ENCODE measurements at regions not wholly inside any gene's neighbourhood (a gene's known extent, or its start where the extent isn't known, plus 50 kb on each side); places are given as distances from the start of the nearest gene placed in this dataset.

- TF ChIP-seq CTCF (IDR thresholded peaks at IDR 0.05), result no peak
- peaks cover 0 to 11% of the 10 kb centered on the region in 2 experiments for H3K9me3 ChIP-seq (ENCODE audit: control insufficient read depth in 1 of 2, insufficient read depth in 1 of 2, low read length in 2 of 2)
- H3K4me3 ChIP-seq (ENCODE audit: low read length), result no peak overlapping the region
- H3K36me3 ChIP-seq (ENCODE audit: insufficient read depth, low read length), result no peaks in the 10 kb centered on the region
- H3K27me3 ChIP-seq (ENCODE audit: control insufficient read depth in 1 of 2, insufficient read depth in 2 of 2, low read length in 2 of 2), result no peaks in the 10 kb centered on the region
- Mint-ChIP-seq H3K36me3 (ENCODE audit: low read depth) (no peaks in the 10 kb centered on the region), H3K27me3 (no peaks in the 10 kb centered on the region), H3K9me3 (no peaks in the 10 kb centered on the region), H3K27ac (no peak overlapping the region), H3K4me1 (ENCODE audit: low read depth) (no peaks in the 10 kb centered on the region), H3K4me3 (no peak overlapping the region)
- CTCF ChIA-PET, result no interaction called here
- ATAC-seq (ENCODE audit: poor library complexity) (no peak), DNase-seq (no peak)
- POLR2A ChIA-PET, result no interaction called here
- H3K4me1 ChIP-seq (ENCODE audit: insufficient read depth, low read length), result no peaks in the 10 kb centered on the region
- no peak overlapping the region for H3K27ac ChIP-seq (ENCODE audit: low read depth in 1 of 2, low read length in 2 of 2)
- intact Hi-C loops (cut with DNase I, micrococcal nuclease), result no loop called here
Measured at GRCh38 chr7:81534996-81535395, 234.9 kb downstream of the HGF start.

GRCh38 chr7:81534446-81534845 lies 235.4 kb downstream of the HGF start:
- Histone ChIP-seq H3K4me1 (ENCODE audit: insufficient read depth, low read length) (no peaks in the 10 kb centered on the region), H3K36me3 (ENCODE audit: insufficient read depth, low read length) (no peaks in the 10 kb centered on the region), H3K4me3 (ENCODE audit: low read length) (no peak overlapping the region), H3K27ac (ENCODE audit: low read depth in 1 of 2, low read length in 2 of 2) (no peak overlapping the region), H3K27me3 (ENCODE audit: control insufficient read depth in 1 of 2, insufficient read depth in 2 of 2, low read length in 2 of 2) (no peaks in the 10 kb centered on the region), H3K9me3 (ENCODE audit: control insufficient read depth in 1 of 2, insufficient read depth in 1 of 2, low read length in 2 of 2) (peaks cover 0 to 11% of the 10 kb centered on the region in 2 experiments)
- ATAC-seq (ENCODE audit: poor library complexity) (no peak), DNase-seq (no peak)
- Mint-ChIP-seq H3K36me3 (ENCODE audit: low read depth) (no peaks in the 10 kb centered on the region), H3K27ac (no peak overlapping the region), H3K27me3 (no peaks in the 10 kb centered on the region), H3K9me3 (no peaks in the 10 kb centered on the region), H3K4me3 (no peak overlapping the region), H3K4me1 (ENCODE audit: low read depth) (no peaks in the 10 kb centered on the region)
- intact Hi-C loops (cut with DNase I, micrococcal nuclease), result no loop called here
- ChIA-PET CTCF (no interaction called here), POLR2A (no interaction called here)
- no peak for TF ChIP-seq CTCF (IDR thresholded peaks at IDR 0.05)

- ChIA-PET POLR2A (no interaction called here), CTCF (no interaction called here)
Measured at GRCh38 chr7:81533931-81534330, 235.9 kb downstream of the HGF start.

More at GRCh38 chr7:81533931-81534330, 235.9 kb downstream of the HGF start:
- intact Hi-C loops (cut with DNase I, micrococcal nuclease), result no loop called here
- no peak for DNase-seq
- Mint-ChIP-seq H3K27ac (no peak overlapping the region), H3K27me3 (no peaks in the 10 kb centered on the region), H3K36me3 (ENCODE audit: low read depth) (no peaks in the 10 kb centered on the region), H3K9me3 (no peaks in the 10 kb centered on the region), H3K4me3 (no peak overlapping the region), H3K4me1 (ENCODE audit: low read depth) (no peaks in the 10 kb centered on the region)
- Histone ChIP-seq H3K27ac (ENCODE audit: low read depth in 1 of 2, low read length in 2 of 2) (no peak overlapping the region), H3K9me3 (ENCODE audit: control insufficient read depth in 1 of 2, insufficient read depth in 1 of 2, low read length in 2 of 2) (peaks cover 0 to 9% of the 10 kb centered on the region in 2 experiments), H3K36me3 (ENCODE audit: insufficient read depth, low read length) (no peaks in the 10 kb centered on the region), H3K27me3 (ENCODE audit: control insufficient read depth in 1 of 2, insufficient read depth in 2 of 2, low read length in 2 of 2) (no peaks in the 10 kb centered on the region), H3K4me1 (ENCODE audit: insufficient read depth, low read length) (no peaks in the 10 kb centered on the region), H3K4me3 (ENCODE audit: low read length) (no peak overlapping the region)
- no peak for ATAC-seq (ENCODE audit: poor library complexity)
- TF ChIP-seq CTCF (IDR thresholded peaks at IDR 0.05), result no peak
